Cardiac fibroblast (primary cell): ENCODE measurements at regions not wholly inside any gene's neighbourhood (a gene's known extent, or its start where the extent isn't known, plus 50 kb on each side); places are given as distances from the start of the nearest gene placed in this dataset.

Experiments used
- DNase-seq, 2 donors: peaks; one replicate each; pipeline versions ENCODE4 v3.0.0 to v3.0.0-alpha.2; 2010; ENCODE audit warnings: low read depth in 2 of 2
- H3K4me3 ChIP-seq, 2 donors: replicated peaks in 1 of 2; 1 replicate in 1 of 2; 2 replicates in 1 of 2; pipeline ENCODE4 v1.5.1; 2011; ENCODE audit warnings: low read depth in 2 of 2, low read length in 2 of 2, mild to moderate bottlenecking in 2 of 2, moderate library complexity in 1 of 2
- TF ChIP-seq, protein P1 (sequence below): IDR thresholded peaks from one replicate; pipeline ENCODE4 v1.5.1; 2011; ENCODE audit warnings: low read depth, mild to moderate bottlenecking, low read length, inconsistent platforms

DNA sequence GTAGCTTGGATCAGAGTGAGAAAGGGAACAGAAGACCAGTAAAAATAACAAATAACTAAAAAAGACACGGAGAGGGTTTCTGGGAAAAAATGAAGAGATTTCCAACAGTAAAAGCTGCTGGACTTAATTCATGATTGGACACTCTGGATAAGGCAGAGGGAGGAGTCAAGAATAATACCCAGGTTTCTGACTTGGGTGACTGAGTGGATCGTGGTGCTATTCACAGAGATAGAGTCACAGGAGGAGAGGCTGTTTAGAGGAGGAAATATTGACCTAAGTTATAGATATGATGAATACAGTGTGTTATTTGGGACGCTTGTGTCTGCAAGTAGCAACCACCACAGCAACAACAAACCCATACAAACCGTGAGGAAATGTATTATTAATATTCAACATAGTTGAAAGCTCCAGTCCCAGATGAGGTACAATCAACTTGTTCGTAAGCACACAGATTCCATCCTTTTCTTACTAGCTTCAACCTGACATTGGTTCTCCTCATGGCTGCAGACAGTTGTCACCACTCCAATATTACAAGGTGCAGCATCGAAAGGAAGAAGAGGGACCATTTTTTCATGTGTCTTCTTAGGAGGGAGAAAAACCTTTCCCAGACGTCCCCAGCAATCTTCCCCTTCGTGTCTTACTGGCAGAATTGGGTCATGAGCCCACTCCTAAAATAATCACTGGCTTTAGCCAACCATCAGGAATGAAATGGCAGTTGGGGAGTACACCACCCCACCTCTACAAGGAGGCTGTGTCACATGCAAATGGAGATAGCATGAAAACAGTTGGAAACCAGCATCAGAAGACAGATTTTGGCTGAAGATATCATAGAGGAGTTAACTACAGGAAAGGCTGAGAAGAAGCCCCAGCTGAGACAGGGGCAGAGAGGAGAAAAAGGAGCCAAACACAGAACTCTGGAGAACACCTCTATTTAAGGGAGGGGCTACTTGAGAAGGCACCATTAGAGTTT, 387.8 kb downstream of the SHQ1 start:
- TF ChIP-seq, protein P1, sequence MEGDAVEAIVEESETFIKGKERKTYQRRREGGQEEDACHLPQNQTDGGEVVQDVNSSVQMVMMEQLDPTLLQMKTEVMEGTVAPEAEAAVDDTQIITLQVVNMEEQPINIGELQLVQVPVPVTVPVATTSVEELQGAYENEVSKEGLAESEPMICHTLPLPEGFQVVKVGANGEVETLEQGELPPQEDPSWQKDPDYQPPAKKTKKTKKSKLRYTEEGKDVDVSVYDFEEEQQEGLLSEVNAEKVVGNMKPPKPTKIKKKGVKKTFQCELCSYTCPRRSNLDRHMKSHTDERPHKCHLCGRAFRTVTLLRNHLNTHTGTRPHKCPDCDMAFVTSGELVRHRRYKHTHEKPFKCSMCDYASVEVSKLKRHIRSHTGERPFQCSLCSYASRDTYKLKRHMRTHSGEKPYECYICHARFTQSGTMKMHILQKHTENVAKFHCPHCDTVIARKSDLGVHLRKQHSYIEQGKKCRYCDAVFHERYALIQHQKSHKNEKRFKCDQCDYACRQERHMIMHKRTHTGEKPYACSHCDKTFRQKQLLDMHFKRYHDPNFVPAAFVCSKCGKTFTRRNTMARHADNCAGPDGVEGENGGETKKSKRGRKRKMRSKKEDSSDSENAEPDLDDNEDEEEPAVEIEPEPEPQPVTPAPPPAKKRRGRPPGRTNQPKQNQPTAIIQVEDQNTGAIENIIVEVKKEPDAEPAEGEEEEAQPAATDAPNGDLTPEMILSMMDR = no peak
- no peak for DNase-seq
- no peak overlapping the region for H3K4me3 ChIP-seq

DNA sequence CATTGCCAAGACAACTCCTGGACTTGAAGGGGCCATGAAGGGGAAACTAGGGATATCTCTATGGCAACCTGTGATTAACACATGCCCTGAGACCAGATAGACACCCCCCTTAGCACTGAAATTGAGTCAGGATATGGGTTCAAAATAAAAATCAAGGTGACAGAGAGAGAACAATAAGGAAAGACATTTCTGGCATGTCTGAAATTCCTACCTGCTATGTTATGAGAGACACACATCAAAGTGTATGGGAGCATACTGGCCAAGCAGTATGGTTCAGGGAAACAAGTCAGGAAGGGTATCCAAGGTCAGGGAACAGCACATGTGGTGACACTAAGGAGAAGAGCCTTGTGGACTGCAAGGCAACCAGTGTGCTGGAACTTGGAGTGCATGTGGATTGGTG, 388.7 kb downstream of the SHQ1 start:
- TF ChIP-seq, protein P1 = no peak
- no peak for DNase-seq
- H3K4me3 ChIP-seq = no peak overlapping the region

DNA sequence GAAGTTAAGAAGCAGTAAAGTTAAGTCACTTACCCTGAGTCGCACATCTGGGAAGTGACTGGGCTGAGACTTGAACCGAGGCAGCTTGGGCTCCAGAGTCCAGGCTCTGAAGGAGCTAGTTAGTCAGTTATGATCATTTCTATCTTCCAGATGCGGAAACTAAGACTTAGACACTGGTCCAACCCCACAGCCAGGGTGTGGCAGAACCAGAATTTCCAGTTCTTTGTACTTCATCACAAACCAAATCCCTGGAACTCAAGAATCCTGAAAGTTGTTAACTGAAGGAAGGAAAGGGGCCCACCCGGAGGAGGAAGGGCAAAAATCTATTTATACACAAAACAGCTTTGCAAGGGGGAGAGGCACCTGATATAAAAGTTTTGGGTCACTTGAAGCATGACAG, 389.9 kb downstream of the SHQ1 start:
- DNase-seq = no peak
- TF ChIP-seq, protein P1 = no peak
- no peak overlapping the region for H3K4me3 ChIP-seq

DNA sequence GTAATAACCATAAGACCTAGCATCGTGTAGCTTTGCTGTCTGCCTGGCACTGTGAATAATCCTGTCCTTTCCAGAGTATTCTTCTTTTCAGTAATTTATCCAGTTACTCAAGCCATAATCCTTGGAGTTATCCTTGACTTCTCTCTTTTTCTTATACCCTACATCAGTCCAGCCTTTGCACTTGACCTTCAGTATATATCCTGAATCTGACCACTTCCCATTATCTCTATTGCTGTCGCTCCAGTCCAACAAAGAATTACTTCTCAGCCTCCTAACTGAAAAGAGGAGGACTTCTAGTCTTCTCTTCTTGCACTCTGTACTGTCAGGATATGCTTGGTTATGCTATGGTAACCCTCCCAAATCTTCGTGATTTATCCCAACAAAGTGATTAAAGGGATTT, 393.8 kb downstream of the SHQ1 start:
- DNase-seq = no peak
- H3K4me3 ChIP-seq = no peak overlapping the region
- TF ChIP-seq, protein P1 = no peak

DNA sequence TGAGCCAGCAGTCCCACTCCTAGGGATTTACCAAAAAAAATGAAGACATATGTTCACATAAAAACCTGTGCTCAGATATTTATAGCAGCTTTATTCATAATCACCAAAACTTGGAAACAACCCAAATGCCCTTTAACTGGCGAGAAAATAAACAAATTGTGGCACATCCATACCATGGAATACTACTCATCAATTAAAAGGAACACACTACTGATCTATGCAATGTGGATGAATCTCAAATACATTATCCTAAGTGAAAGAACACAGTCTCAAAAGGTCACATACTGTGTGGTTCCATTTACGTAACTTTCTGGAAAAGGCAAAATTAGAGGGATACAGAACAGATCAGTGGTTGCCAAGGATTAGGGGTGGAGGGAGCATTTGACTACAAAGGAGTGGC, 394.5 kb downstream of the SHQ1 start:
- H3K4me3 ChIP-seq = no peak overlapping the region
- peak in 1 of 2 donors; percentile 11 for DNase-seq
- TF ChIP-seq, protein P1 = no peak

DNA sequence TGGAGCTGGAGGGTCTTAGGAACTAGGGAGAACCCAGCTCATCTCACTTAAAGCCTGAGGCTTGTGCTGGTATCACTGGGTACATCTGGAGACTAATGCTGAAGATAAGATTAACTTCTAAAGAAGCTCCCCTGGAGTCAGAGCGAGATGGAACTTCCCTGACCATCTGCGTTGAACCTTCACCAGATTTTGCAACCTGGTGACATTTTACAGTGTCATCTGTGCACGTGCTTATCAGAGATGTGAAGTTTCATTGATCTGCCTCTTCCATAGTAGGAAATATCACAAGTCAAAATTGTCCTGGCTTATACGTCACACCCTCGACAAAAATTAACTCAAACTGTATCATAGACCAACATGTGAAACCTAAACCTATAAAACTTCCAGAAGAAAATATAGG, 395.5 kb downstream of the SHQ1 start:
- H3K4me3 ChIP-seq = no peak overlapping the region
- TF ChIP-seq, protein P1 = no peak
- DNase-seq = no peak

DNA sequence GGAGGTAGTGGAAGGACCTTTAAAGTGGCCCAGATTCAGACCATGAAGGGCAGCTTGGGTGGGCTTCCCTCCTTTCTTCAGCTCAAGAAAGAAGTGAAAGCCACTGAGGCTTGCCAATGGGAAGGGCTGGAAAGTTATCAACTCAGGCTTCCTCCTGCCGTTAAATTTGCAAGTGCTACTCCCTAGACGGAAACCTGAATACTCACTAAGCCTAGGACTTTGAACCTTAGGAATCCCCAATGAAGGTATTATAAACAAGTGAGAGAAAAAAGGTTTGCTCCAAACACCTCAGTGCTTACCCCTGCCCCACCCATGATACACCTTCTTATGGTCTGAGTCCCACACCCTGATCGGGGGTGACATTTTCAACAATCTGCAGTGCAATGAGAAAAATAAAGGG, 396.4 kb downstream of the SHQ1 start:
- DNase-seq = no peak
- TF ChIP-seq, protein P1 = no peak
- no peak overlapping the region for H3K4me3 ChIP-seq
